IMR-90 (cell line): ENCODE measurements at regions not wholly inside any gene's neighbourhood (a gene's known extent, or its start where the extent isn't known, plus 50 kb on each side); places are given as distances from the start of the nearest gene placed in this dataset.

Source experiments
- ATAC-seq: fragments of 200-7000 bp; cut with Tn5 transposase; 2 replicates; pipeline ENCODE4 v1.9.1; 2020; ENCODE audit warnings: low read depth, mild to moderate bottlenecking, moderate library complexity
- BruUV-seq: library from RNA; stranded (reverse); fragments of 400-500 nt; replicated peaks from 2 replicates; lab custom pipeline; 2021; lab: Mats Ljungman, UMichigan
- CTCF ChIA-PET: fragments of 300-600 bp; formaldehyde crosslinking; extraction: SDS; loops from one replicate; lab custom pipeline; 2021; ENCODE audit warnings: antibody characterized with exemption; lab: Yijun Ruan, JAX
- POLR2A ChIA-PET: fragments of 300-600 bp; sonication (Branson Sonifier 250); formaldehyde crosslinking; loops from one replicate; lab custom pipeline; 2022; ENCODE audit warnings: antibody characterized with exemption; ENCODE audit not compliant: unreplicated experiment; lab: Charles Lee
- DNase-seq: peaks from one replicate; pipeline ENCODE4 v3.0.0; 2013
- H2AFZ ChIP-seq: replicated peaks from 2 replicates; pipeline ENCODE3; 2013; ENCODE audit warnings: low read length, mild to moderate bottlenecking; ENCODE audit not compliant: poor library complexity
- H2AK5ac ChIP-seq: 2 replicates; pipeline ENCODE4 v1.6.1; 2013; ENCODE audit warnings: low read depth, low read length, inconsistent platforms
- H2AK9ac ChIP-seq: replicated peaks from 2 replicates; pipeline ENCODE3; 2013; ENCODE audit warnings: mild to moderate bottlenecking, low read depth, low read length, moderate library complexity; ENCODE audit not compliant: poor library complexity
- H2BK120ac ChIP-seq: 2 replicates; pipeline ENCODE4 v1.6.1; 2013; ENCODE audit warnings: low read depth, low read length, inconsistent platforms
- H2BK15ac ChIP-seq: 3 replicates; pipeline ENCODE4 v1.6.1; 2013; ENCODE audit warnings: low read depth, low read length, inconsistent platforms
- H2BK20ac ChIP-seq: 2 replicates; pipeline ENCODE4 v1.6.1; 2013; ENCODE audit warnings: low read depth, mild to moderate bottlenecking, inconsistent platforms, low read length, moderate library complexity
- H2BK5ac ChIP-seq: 2 replicates; pipeline ENCODE4 v1.6.1; 2013; ENCODE audit warnings: mild to moderate bottlenecking, low read depth, low read length, inconsistent platforms; ENCODE audit not compliant: poor library complexity, severe bottlenecking
- H3K14ac ChIP-seq: replicated peaks from 2 replicates; pipeline ENCODE4 v1.6.1; 2013; ENCODE audit warnings: low read depth, low read length, inconsistent platforms
- H3K18ac ChIP-seq: 2 replicates; pipeline ENCODE4 v1.6.1; 2013; ENCODE audit warnings: low read depth, low read length, control low read depth
- H3K23ac ChIP-seq: 2 replicates; pipeline ENCODE4 v1.6.1; 2013; ENCODE audit warnings: low read depth, low read length, inconsistent platforms
- H3K27ac ChIP-seq: 2 replicates; pipeline ENCODE4 v1.5.1; 2013; ENCODE audit warnings: mild to moderate bottlenecking, control low read depth, low read length; ENCODE audit not compliant: insufficient read depth
- H3K27me3 ChIP-seq: 2 replicates; pipeline ENCODE4 v1.6.1; 2013; ENCODE audit warnings: low read length; ENCODE audit not compliant: control insufficient read depth, insufficient read depth
- H3K36me3 ChIP-seq: 2 replicates; pipeline ENCODE4 v1.6.1; 2013; ENCODE audit warnings: low read length, mixed read lengths; ENCODE audit not compliant: control insufficient read depth, insufficient read depth
- H3K4ac ChIP-seq: 2 replicates; pipeline ENCODE4 v1.6.1; 2013; ENCODE audit warnings: low read depth, low read length, inconsistent platforms
- H3K4me1 ChIP-seq: 2 replicates; pipeline ENCODE4 v1.6.1; 2013; ENCODE audit warnings: low read length, mixed read lengths; ENCODE audit not compliant: control insufficient read depth, insufficient read depth
- H3K4me2 ChIP-seq: 2 replicates; pipeline ENCODE4 v1.6.1; 2013; ENCODE audit warnings: low read depth, mild to moderate bottlenecking, control low read depth, low read length, moderate library complexity
- H3K4me3 ChIP-seq: 2 replicates; pipeline ENCODE4 v1.5.1; 2013; ENCODE audit warnings: low read depth, mild to moderate bottlenecking, control low read depth, low read length, moderate library complexity; ENCODE audit not compliant: insufficient read depth
- H3K56ac ChIP-seq: 2 replicates; pipeline ENCODE4 v1.6.1; 2013; ENCODE audit warnings: low read length, inconsistent platforms; ENCODE audit not compliant: insufficient read depth; ENCODE audit errors: extremely low read depth
- H3K79me1 ChIP-seq, 2 experiments: 2 replicates each; pipeline ENCODE4 v1.6.1; 2013; ENCODE audit warnings: low read length in 2 of 2, inconsistent platforms in 1 of 2, low read depth in 1 of 2
- H3K9ac ChIP-seq: 2 replicates; pipeline ENCODE4 v1.6.1; 2013; ENCODE audit warnings: low read depth, low read length, control low read depth
- H3K9me1 ChIP-seq: 2 replicates; pipeline ENCODE4 v1.6.1; 2013; ENCODE audit warnings: low read length, inconsistent platforms; ENCODE audit not compliant: insufficient read depth
- H3K9me3 ChIP-seq: 2 replicates; pipeline ENCODE4 v1.6.1; 2013; ENCODE audit warnings: low read length; ENCODE audit not compliant: control insufficient read depth, insufficient read depth
- H4K20me1 ChIP-seq: 2 replicates; pipeline ENCODE4 v1.6.1; 2013; ENCODE audit warnings: low read length, inconsistent platforms; ENCODE audit not compliant: insufficient read depth
- H4K5ac ChIP-seq: 2 replicates; pipeline ENCODE4 v1.6.1; 2013; ENCODE audit warnings: mild to moderate bottlenecking, low read depth, low read length, control low read depth
- H4K8ac ChIP-seq, 2 experiments: 2 replicates each; pipeline ENCODE4 v1.6.1; 2013; ENCODE audit warnings: low read depth in 2 of 2, low read length in 2 of 2, control low read depth in 1 of 2, inconsistent platforms in 1 of 2
- H4K91ac ChIP-seq: 2 replicates; pipeline ENCODE4 v1.6.1; 2013; ENCODE audit warnings: low read depth, low read length, inconsistent platforms; ENCODE audit not compliant: insufficient read depth
- CEBPB ChIP-seq: IDR thresholded peaks from 2 replicates; pipeline ENCODE4 v1.6.1; 2012; ENCODE audit warnings: low read depth, low read length, improper control_type of control experiment
- CHD1 ChIP-seq: IDR thresholded peaks from 2 replicates; pipeline ENCODE4 v1.6.1; 2012; ENCODE audit warnings: low read depth, low read length, improper control_type of control experiment
- FOS ChIP-seq: fragments of 150-350 bp; IDR thresholded peaks from 2 replicates; pipeline ENCODE4 v1.6.1; 2016; ENCODE audit warnings: low read depth, low read length
- MXI1 ChIP-seq: IDR thresholded peaks from 2 replicates; pipeline ENCODE4 v1.6.1; 2012; ENCODE audit warnings: low read depth, mild to moderate bottlenecking, low read length, moderate library complexity, borderline replicate concordance
- NFE2L2 ChIP-seq: fragments of 150-350 bp; IDR thresholded peaks from 2 replicates; pipeline ENCODE4 v1.6.1; 2016; ENCODE audit warnings: low read depth, mild to moderate bottlenecking, low read length
- RAD21 ChIP-seq: IDR thresholded peaks from 2 replicates; pipeline ENCODE4 v1.6.1; 2012; ENCODE audit warnings: low read length, improper control_type of control experiment
- RCOR1 ChIP-seq: IDR thresholded peaks from 2 replicates; pipeline ENCODE4 v1.6.1; 2012; ENCODE audit warnings: mild to moderate bottlenecking, low read length, improper control_type of control experiment; ENCODE audit not compliant: insufficient replicate concordance
- RFX5 ChIP-seq: IDR thresholded peaks from 2 replicates; pipeline ENCODE4 v1.8.0; 2012; ENCODE audit warnings: low read depth, mild to moderate bottlenecking, low read length, moderate library complexity
- WGBS, 2 experiments: methylation state at CpG; one replicate each; pipeline versions ENCODE4 v1.1.5 to v1.1.7; 2013; ENCODE audit warnings: missing lambda C conversion rate in 2 of 2; ENCODE audit not compliant: insufficient read length in 1 of 2; ENCODE audit errors: extremely low coverage in 2 of 2; 5-methylcytosine and 5-hydroxymethylcytosine counted together
- dilution Hi-C: fragments of 300-500 bp; cut with HindIII; formaldehyde crosslinking; loops from one replicate; pipeline ENCODE4 v1.14.3; 2018; ENCODE audit warnings: low sequenced_read_pairs; ENCODE audit not compliant: unreplicated experiment
- in situ Hi-C: fragments of 300-500 bp; cut with MboI; formaldehyde crosslinking; loops from 3 replicates; pipeline ENCODE4 v1.14.3; 2019; ENCODE audit warnings: low sequenced_read_pairs, inconsistent platforms, mixed read lengths
- intact Hi-C: fragments of 100-400 bp; cut with micrococcal nuclease; formaldehyde crosslinking; loops from 2 replicates; pipeline ENCODE4 v1.10.0; 2022
- TF ChIP-seq, protein P1 (sequence below): conservative IDR thresholded peaks from 2 replicates; pipeline ENCODE4 v1.5.1; 2012; ENCODE audit warnings: mild to moderate bottlenecking, low read depth, low read length, improper control_type of control experiment
- TF ChIP-seq, protein P2 (sequence below): fragments of 150-350 bp; IDR thresholded peaks from 2 replicates; pipeline ENCODE4 v1.6.1; 2016; ENCODE audit warnings: low read depth, mild to moderate bottlenecking, low read length, moderate library complexity, borderline replicate concordance

DNA sequence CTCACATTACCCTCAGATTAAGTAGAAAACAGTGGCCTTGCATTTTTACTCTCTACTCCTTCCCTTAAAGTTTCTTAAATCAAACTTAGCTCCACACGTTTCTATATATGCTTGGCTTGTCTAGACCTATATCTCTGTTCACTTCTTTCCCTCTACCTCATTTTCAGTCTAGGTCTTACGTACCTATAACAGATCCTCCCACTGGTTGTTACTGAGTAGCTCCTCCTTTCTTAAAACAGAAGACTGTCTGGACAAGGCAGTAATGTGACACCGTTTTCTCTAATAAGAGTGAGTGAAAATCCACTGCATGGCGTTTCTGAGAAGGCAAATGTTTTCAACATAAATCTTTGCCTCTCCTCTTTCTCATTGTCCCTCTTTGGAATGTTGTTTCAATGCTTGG, 211.7 kb upstream of the POGK start:
- Histone ChIP-seq H2AFZ (no peak overlapping the region), H3K4ac (no peak overlapping the region), H3K18ac (no peak overlapping the region), H4K5ac (no peak overlapping the region), H2BK15ac (no peak overlapping the region), H3K79me1 (no peaks in the 10 kb centered on the region), H2AK9ac (no peak overlapping the region), H3K14ac (no peak overlapping the region), H4K20me1 (no peaks in the 10 kb centered on the region), H3K23ac (no peak overlapping the region), H4K91ac (no peak overlapping the region), H2BK120ac (no peak overlapping the region), H3K56ac (no peak overlapping the region), H2AK5ac (no peak overlapping the region), H3K9me3 (peaks cover 3% of the 10 kb centered on the region), H3K4me1 (no peaks in the 10 kb centered on the region), H2BK5ac (no peak overlapping the region), H2BK20ac (no peak overlapping the region), H4K8ac (no peak overlapping the region), H3K9ac (no peak overlapping the region), H3K36me3 (no peaks in the 10 kb centered on the region), H3K4me2 (no peak overlapping the region), H3K4me3 (no peak overlapping the region), H3K27me3 (no peaks in the 10 kb centered on the region), H3K27ac (no peak overlapping the region), H3K9me1 (no peaks in the 10 kb centered on the region)
- no peak for ATAC-seq
- WGBS, 2 experiments, result 20% methylated on average over 1 of the region's 4 CpGs; no CpG with 5 or more reads in 1 of the 2 experiments
- intact Hi-C loops (no loop called here), dilution Hi-C loops (no loop called here), in situ Hi-C loops (no loop called here)
- ChIA-PET CTCF (interaction anchor here (0.7 kb wide), 1 partner anchor 1475 kb away, joined by 6 read pairs; no protein-coding TSS in a partner anchor), POLR2A (no interaction called here)
- no peak for DNase-seq
- BruUV-seq, result no TSS peak
- no peak for TF ChIP-seq CEBPB
- no peak for TF ChIP-seq RAD21
- no peak for TF ChIP-seq NFE2L2
- TF ChIP-seq RCOR1, result no peak
- TF ChIP-seq, protein P1, sequence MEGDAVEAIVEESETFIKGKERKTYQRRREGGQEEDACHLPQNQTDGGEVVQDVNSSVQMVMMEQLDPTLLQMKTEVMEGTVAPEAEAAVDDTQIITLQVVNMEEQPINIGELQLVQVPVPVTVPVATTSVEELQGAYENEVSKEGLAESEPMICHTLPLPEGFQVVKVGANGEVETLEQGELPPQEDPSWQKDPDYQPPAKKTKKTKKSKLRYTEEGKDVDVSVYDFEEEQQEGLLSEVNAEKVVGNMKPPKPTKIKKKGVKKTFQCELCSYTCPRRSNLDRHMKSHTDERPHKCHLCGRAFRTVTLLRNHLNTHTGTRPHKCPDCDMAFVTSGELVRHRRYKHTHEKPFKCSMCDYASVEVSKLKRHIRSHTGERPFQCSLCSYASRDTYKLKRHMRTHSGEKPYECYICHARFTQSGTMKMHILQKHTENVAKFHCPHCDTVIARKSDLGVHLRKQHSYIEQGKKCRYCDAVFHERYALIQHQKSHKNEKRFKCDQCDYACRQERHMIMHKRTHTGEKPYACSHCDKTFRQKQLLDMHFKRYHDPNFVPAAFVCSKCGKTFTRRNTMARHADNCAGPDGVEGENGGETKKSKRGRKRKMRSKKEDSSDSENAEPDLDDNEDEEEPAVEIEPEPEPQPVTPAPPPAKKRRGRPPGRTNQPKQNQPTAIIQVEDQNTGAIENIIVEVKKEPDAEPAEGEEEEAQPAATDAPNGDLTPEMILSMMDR, result no peak
- TF ChIP-seq RFX5, result no peak
- TF ChIP-seq MXI1, result no peak
- TF ChIP-seq FOS, result no peak
- TF ChIP-seq, protein P2, sequence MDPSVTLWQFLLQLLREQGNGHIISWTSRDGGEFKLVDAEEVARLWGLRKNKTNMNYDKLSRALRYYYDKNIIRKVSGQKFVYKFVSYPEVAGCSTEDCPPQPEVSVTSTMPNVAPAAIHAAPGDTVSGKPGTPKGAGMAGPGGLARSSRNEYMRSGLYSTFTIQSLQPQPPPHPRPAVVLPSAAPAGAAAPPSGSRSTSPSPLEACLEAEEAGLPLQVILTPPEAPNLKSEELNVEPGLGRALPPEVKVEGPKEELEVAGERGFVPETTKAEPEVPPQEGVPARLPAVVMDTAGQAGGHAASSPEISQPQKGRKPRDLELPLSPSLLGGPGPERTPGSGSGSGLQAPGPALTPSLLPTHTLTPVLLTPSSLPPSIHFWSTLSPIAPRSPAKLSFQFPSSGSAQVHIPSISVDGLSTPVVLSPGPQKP, result no peak
- no peak for TF ChIP-seq CHD1
